ENCODE measurements at regions not wholly inside any gene's neighbourhood (a gene's known extent, or its start where the extent isn't known, plus 50 kb on each side); places are given as distances from the start of the nearest gene placed in this dataset.

DNA sequence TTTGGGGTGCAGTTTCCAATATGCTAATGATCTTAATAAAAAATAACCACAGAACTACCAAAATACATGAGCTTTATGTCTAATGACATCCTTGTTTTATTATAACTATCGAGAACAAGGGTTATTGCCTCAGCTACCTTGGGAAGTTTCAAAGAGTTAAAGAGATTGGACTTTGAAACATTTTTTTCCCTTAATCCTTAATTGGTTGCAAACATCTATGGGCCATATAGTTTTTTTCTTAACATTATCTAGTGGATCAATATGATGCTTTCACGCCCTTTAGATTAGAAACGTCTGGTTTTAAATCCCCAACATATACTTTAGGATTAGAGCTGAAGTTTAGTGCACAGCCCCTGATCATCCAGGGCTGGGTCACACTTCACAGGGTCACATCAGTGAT lies 219.2 kb upstream of the SGO1 start:
- ATAC-seq: no peak
- Histone ChIP-seq H3K9me3 (no peaks in the 10 kb centered on the region), H3K27ac (no peak overlapping the region), H3K4me1 (no peaks in the 10 kb centered on the region), H3K4me3 (no peak overlapping the region), H3K4me2 (no peak overlapping the region)
- no peak for FAIRE-seq
- WGBS (ENCODE audit: missing lambda C conversion rate): 0% methylated on average over 3 of the region's 3 CpGs
- TF ChIP-seq BHLHE40 (IDR thresholded peaks at IDR 0.05; ENCODE audit: low read depth, low read length): no peak
- no peak for TF ChIP-seq HOXB13 (CRISPR knock-in tag; IDR thresholded peaks at IDR 0.05; ENCODE audit: low read depth)
- TF ChIP-seq KDM1A (IDR thresholded peaks at IDR 0.05; ENCODE audit: low read depth): no peak
- TF ChIP-seq, protein P1, sequence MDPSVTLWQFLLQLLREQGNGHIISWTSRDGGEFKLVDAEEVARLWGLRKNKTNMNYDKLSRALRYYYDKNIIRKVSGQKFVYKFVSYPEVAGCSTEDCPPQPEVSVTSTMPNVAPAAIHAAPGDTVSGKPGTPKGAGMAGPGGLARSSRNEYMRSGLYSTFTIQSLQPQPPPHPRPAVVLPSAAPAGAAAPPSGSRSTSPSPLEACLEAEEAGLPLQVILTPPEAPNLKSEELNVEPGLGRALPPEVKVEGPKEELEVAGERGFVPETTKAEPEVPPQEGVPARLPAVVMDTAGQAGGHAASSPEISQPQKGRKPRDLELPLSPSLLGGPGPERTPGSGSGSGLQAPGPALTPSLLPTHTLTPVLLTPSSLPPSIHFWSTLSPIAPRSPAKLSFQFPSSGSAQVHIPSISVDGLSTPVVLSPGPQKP (IDR thresholded peaks at IDR 0.05; ENCODE audit: low read depth, low read length): no peak
- TF ChIP-seq CEBPB (IDR thresholded peaks at IDR 0.05): no peak
- no peak for TF ChIP-seq GATA3 (IDR thresholded peaks at IDR 0.05; ENCODE audit: borderline replicate concordance)
- TF ChIP-seq POLR2A (IDR thresholded peaks at IDR 0.05; ENCODE audit: low read length): no peak
- no peak for TF ChIP-seq HOXA7 (CRISPR knock-in tag; IDR thresholded peaks at IDR 0.05)
- no peak for TF ChIP-seq ZFP36 (IDR thresholded peaks at IDR 0.05; ENCODE audit: borderline replicate concordance, partially characterized antibody)
- TF ChIP-seq, protein P2, sequence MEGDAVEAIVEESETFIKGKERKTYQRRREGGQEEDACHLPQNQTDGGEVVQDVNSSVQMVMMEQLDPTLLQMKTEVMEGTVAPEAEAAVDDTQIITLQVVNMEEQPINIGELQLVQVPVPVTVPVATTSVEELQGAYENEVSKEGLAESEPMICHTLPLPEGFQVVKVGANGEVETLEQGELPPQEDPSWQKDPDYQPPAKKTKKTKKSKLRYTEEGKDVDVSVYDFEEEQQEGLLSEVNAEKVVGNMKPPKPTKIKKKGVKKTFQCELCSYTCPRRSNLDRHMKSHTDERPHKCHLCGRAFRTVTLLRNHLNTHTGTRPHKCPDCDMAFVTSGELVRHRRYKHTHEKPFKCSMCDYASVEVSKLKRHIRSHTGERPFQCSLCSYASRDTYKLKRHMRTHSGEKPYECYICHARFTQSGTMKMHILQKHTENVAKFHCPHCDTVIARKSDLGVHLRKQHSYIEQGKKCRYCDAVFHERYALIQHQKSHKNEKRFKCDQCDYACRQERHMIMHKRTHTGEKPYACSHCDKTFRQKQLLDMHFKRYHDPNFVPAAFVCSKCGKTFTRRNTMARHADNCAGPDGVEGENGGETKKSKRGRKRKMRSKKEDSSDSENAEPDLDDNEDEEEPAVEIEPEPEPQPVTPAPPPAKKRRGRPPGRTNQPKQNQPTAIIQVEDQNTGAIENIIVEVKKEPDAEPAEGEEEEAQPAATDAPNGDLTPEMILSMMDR (IDR thresholded peaks at IDR 0.05): no peak
- TF ChIP-seq FOSL2 (IDR thresholded peaks at IDR 0.05): no peak
- no peak for TF ChIP-seq FOSL2 (CRISPR knock-in tag; IDR thresholded peaks at IDR 0.05)
- no peak for TF ChIP-seq ESRRA (IDR thresholded peaks at IDR 0.05; ENCODE audit: borderline replicate concordance, low read length)
- no peak for DNase-seq (ENCODE audit: low read depth in 1 of 2, low spot score in 1 of 2)
- ChIA-PET POLR2A (no interaction called here), CTCF (no interaction called here)

DNA sequence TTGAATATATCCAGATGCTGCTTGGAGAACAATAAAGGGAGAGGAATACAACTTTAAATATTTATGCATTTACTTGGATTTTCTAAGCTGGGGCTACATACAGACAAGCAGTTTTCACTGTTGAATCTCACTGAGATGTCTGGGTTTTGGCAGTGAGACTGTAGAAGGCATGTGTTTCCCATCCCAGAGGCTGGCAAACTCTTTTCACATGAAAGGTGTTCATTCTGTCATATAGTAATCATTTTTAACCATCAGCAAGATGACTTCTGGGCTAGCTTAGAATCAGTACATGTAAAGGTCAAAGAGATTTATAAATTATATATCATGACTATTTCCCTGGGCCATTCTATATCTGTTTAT lies 218.7 kb upstream of the SGO1 start:
- ATAC-seq: no peak
- Histone ChIP-seq H3K4me1 (no peaks in the 10 kb centered on the region), H3K4me3 (no peak overlapping the region), H3K9me3 (no peaks in the 10 kb centered on the region), H3K27ac (no peak overlapping the region), H3K4me2 (no peak overlapping the region)
- TF ChIP-seq SREBF2 (IDR thresholded peaks at IDR 0.05) (no peak), GATA3 (IDR thresholded peaks at IDR 0.05; ENCODE audit: borderline replicate concordance) (no peak)
- TF ChIP-seq, protein P1 (IDR thresholded peaks at IDR 0.05; ENCODE audit: low read depth, low read length): no peak
- CTCF ChIA-PET: no interaction called here
- FAIRE-seq: no peak
- POLR2A ChIA-PET: no interaction called here
- no peak for DNase-seq (ENCODE audit: low read depth in 1 of 2, low spot score in 1 of 2)

DNA sequence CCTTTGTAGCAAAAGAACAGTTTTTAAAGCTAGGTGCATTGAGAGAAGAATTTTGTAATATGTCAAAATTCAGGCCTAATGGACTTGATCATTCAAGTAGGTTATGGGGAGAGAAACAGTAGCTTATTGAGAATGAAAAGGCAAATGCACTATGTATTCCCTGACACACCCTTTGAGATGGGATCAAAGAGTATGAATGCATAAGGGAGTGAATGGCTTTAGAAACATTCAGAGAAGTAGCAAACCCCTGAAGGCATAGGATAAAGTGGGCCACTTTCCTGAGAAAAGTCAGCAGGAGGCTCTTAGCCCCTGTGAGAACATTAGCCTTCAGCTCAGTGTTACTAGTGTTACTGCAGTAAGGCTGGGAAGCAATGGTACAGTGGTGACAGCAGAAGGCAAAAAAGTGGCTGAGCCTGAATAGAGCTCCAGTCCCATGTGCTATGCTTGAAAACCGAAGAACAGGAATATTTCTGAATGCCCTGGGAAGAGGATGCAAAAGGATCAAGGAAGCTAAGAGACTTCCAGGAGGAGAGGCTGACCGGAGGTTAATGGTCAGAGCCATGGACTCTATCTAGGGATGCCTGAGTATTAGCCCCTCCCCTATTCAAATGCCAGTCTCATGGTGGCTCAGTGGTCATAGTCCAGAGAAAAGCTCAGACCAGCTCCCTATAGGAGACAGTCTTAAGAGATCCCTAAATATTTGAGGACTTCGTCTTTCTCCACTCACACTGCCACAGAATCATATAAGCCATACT lies 218.2 kb upstream of the SGO1 start:
- no peak for DNase-seq (ENCODE audit: low read depth in 1 of 2, low spot score in 1 of 2)
- no peaks in the 10 kb centered on the region for H3K4me1 ChIP-seq
- H3K4me3 ChIP-seq: no peak overlapping the region
- H3K4me2 ChIP-seq: no peak overlapping the region
- no peak overlapping the region for H3K27ac ChIP-seq
- ChIA-PET CTCF (interaction anchor here (1.2 kb wide), 1 partner anchor 9 kb away, joined by 3 read pairs; no protein-coding TSS in a partner anchor), POLR2A (no interaction called here)
- no peak for FAIRE-seq
- ATAC-seq: no peak
- WGBS (ENCODE audit: missing lambda C conversion rate): 0% methylated on average over 3 of the region's 3 CpGs
- no peaks in the 10 kb centered on the region for H3K9me3 ChIP-seq
- TF ChIP-seq, protein P3, sequence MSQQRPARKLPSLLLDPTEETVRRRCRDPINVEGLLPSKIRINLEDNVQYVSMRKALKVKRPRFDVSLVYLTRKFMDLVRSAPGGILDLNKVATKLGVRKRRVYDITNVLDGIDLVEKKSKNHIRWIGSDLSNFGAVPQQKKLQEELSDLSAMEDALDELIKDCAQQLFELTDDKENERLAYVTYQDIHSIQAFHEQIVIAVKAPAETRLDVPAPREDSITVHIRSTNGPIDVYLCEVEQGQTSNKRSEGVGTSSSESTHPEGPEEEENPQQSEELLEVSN (IDR thresholded peaks at IDR 0.05; ENCODE audit: borderline replicate concordance, low read depth): no peak
- TF ChIP-seq PHF8 (IDR thresholded peaks at IDR 0.05; ENCODE audit: borderline replicate concordance, low read depth) (no peak), RFX5 (IDR thresholded peaks at IDR 0.05) (no peak), POLR2AphosphoS2 (conservative IDR thresholded peaks at IDR 0.05; ENCODE audit: low read length) (no peak), MYC (IDR thresholded peaks at IDR 0.05; ENCODE audit: borderline replicate concordance, low read length) (no peak), CEBPB (IDR thresholded peaks at IDR 0.05) (no peak), GATA3 (IDR thresholded peaks at IDR 0.05; ENCODE audit: borderline replicate concordance) (no peak), JUN (IDR thresholded peaks at IDR 0.05) (no peak), CHD2 (IDR thresholded peaks at IDR 0.05; ENCODE audit: low read length, partially characterized antibody) (no peak), FOSL2 (IDR thresholded peaks at IDR 0.05) (no peak), FOSL2 (CRISPR knock-in tag; IDR thresholded peaks at IDR 0.05) (no peak), RARB (CRISPR knock-in tag; IDR thresholded peaks at IDR 0.05) (no peak)
- TF ChIP-seq, protein P4, sequence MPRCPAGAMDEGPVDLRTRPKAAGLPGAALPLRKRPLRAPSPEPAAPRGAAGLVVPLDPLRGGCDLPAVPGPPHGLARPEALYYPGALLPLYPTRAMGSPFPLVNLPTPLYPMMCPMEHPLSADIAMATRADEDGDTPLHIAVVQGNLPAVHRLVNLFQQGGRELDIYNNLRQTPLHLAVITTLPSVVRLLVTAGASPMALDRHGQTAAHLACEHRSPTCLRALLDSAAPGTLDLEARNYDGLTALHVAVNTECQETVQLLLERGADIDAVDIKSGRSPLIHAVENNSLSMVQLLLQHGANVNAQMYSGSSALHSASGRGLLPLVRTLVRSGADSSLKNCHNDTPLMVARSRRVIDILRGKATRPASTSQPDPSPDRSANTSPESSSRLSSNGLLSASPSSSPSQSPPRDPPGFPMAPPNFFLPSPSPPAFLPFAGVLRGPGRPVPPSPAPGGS (IDR thresholded peaks at IDR 0.05): no peak
- TF ChIP-seq, protein P5, sequence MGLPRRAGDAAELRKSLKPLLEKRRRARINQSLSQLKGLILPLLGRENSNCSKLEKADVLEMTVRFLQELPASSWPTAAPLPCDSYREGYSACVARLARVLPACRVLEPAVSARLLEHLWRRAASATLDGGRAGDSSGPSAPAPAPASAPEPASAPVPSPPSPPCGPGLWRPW (IDR thresholded peaks at IDR 0.05): no peak
- TF ChIP-seq, protein P1 (IDR thresholded peaks at IDR 0.05; ENCODE audit: low read depth, low read length): no peak

Measured in A549 (cell line).